ENCODE measurements at regions not wholly inside any gene's neighbourhood (a gene's known extent, or its start where the extent isn't known, plus 50 kb on each side); places are given as distances from the start of the nearest gene placed in this dataset.

DNA sequence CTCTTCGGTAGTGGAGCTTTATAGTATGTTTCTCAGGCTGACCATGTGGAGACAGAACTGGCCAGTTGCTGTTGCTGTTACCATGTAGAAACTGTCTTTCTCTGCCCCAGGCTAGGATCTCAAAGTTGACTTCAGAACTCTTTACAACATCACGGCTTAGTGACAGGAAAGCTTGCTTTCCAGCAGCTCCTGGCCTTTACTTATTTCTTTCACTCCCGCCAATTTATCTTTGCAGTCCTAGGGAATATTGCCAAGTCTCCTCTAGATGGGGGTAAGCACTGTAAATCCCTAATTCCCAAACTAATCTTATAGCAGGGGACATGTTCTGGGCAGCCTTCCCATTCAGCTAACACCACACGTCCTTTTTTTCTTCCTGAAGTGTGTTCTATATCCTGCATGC is 631.6 kb downstream of the SPRY1 start:
- peaks cover 0 to 24% (median 7%) of the 10 kb centered on the region in 3 donors for H3K4me1 ChIP-seq
- no peak for DNase-seq
- no peaks in the 10 kb centered on the region for H3K27me3 ChIP-seq
- no peaks in the 10 kb centered on the region for H3K9me3 ChIP-seq
- intact Hi-C loops (cut with DNase I): no loop called here
- H3K36me3 ChIP-seq: no peaks in the 10 kb centered on the region
- peak overlapping the region in 2 of 4 donors; percentile 51 to 59 for H3K27ac ChIP-seq
- TF ChIP-seq, protein P1, sequence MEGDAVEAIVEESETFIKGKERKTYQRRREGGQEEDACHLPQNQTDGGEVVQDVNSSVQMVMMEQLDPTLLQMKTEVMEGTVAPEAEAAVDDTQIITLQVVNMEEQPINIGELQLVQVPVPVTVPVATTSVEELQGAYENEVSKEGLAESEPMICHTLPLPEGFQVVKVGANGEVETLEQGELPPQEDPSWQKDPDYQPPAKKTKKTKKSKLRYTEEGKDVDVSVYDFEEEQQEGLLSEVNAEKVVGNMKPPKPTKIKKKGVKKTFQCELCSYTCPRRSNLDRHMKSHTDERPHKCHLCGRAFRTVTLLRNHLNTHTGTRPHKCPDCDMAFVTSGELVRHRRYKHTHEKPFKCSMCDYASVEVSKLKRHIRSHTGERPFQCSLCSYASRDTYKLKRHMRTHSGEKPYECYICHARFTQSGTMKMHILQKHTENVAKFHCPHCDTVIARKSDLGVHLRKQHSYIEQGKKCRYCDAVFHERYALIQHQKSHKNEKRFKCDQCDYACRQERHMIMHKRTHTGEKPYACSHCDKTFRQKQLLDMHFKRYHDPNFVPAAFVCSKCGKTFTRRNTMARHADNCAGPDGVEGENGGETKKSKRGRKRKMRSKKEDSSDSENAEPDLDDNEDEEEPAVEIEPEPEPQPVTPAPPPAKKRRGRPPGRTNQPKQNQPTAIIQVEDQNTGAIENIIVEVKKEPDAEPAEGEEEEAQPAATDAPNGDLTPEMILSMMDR (IDR thresholded peaks at IDR 0.05): no peak
- TF ChIP-seq POLR2A (IDR thresholded peaks at IDR 0.05): no peak
- 31 to 57% methylated on average over 4 of the region's 4 CpGs for WGBS, 2 donors
- H3K4me3 ChIP-seq: no peak overlapping the region

DNA sequence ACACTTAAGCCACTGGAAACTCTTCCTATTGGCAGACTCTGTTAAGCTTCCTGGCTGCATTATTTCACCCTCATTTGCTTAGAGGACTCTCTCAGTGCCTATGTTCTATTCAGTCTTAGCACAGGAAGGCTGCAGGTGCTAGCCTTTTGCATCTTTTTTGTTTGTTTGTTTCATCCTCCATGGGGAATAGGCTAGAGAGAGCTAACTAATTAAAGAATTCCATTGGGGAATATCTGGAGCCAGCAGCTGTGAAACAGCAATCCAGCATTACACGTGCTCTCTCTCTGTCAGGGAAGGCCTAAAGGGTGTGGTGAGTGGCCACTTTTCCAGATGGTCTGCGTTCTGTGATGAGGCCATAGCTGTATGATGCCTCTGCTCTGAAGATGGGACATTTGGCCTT is 633.6 kb downstream of the SPRY1 start:
- DNase-seq: no peak
- intact Hi-C loops (cut with DNase I): no loop called here
- peak overlapping the region in 3 of 4 donors; percentile 36 to 62 (median 56) for H3K27ac ChIP-seq
- no peak for TF ChIP-seq POLR2A (IDR thresholded peaks at IDR 0.05)
- TF ChIP-seq, protein P1 (IDR thresholded peaks at IDR 0.05): no peak
- H3K4me1 ChIP-seq: peaks cover 0 to 27% (median 7%) of the 10 kb centered on the region in 3 donors
- no peak overlapping the region for H3K4me3 ChIP-seq
- no peaks in the 10 kb centered on the region for H3K27me3 ChIP-seq
- no peaks in the 10 kb centered on the region for H3K36me3 ChIP-seq
- WGBS, 2 donors: 69 to 100% methylated on average over 1 to 2 of the region's 2 CpGs
- no peaks in the 10 kb centered on the region for H3K9me3 ChIP-seq

DNA sequence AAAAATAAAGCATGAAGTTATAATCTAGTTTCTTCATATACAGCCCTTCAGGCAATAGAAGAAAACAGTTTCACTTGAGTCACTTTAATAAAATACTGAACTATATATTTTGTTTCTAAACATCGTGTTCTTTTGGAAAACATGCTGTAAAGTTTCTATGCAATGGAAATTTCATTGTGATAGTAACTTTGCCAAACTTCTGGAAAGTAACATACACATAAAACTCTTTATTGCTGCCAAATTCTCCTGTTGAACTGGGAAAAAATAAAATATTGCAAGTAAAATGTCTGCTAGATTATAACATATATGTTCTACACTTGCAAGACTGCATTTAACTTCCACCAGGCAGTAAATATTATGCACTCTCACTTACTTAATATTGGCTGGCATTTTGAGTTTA is 635.4 kb downstream of the SPRY1 start:
- Histone ChIP-seq H3K4me3 (no peak overlapping the region), H3K4me1 (peaks cover 0 to 30% (median 7%) of the 10 kb centered on the region in 3 donors), H3K27me3 (no peaks in the 10 kb centered on the region), H3K36me3 (no peaks in the 10 kb centered on the region), H3K27ac (no peak overlapping the region), H3K9me3 (no peaks in the 10 kb centered on the region)
- no peak for DNase-seq
- 30 to 31% methylated on average over 1 of the region's 1 CpG for WGBS, 2 donors
- TF ChIP-seq POLR2A (IDR thresholded peaks at IDR 0.05): no peak
- intact Hi-C loops (cut with DNase I): no loop called here

DNA sequence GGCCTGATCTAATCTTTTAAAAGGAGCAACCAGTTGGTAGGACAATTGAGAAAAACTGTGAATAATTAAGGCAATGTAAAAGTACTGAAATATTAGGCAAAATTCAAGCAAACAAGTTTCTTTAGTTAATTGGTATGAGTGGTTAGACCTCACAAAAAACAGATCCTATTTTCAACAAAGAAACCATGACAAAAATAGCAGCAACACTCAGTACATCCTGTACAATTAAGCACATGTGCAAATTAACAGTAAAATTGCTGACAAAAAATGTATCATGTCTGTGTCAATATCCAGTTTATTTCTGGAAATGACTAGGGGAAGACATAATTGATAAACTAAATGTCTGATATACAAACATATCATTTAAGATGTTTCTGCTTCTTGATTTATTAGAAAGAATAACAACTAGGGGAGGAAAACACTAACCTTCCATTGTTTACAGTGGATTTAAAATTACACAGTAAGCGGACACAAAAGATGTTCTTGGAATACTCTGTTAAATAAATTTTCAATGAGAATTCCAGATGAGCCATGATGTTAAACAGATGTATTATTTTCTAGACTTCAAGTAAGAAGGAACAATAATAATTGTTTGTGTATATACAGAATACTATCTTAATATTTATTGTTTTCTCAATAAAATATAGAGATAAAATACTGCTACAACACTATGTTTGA is 638.9 kb downstream of the SPRY1 start:
- intact Hi-C loops (cut with DNase I): no loop called here
- TF ChIP-seq POLR2A (IDR thresholded peaks at IDR 0.05): no peak
- TF ChIP-seq, protein P1 (IDR thresholded peaks at IDR 0.05): no peak
- no peak overlapping the region for H3K4me3 ChIP-seq
- no peak for DNase-seq
- H3K9me3 ChIP-seq: no peaks in the 10 kb centered on the region
- H3K4me1 ChIP-seq: peaks cover 0 to 10% (median under 1%) of the 10 kb centered on the region in 3 donors
- WGBS, 2 donors: 58 to 77% methylated on average over 1 of the region's 1 CpG
- no peaks in the 10 kb centered on the region for H3K36me3 ChIP-seq
- H3K27ac ChIP-seq: peak overlapping the region in 3 of 4 donors; percentile 55 to 59 (median 57)
- no peaks in the 10 kb centered on the region for H3K27me3 ChIP-seq

DNA sequence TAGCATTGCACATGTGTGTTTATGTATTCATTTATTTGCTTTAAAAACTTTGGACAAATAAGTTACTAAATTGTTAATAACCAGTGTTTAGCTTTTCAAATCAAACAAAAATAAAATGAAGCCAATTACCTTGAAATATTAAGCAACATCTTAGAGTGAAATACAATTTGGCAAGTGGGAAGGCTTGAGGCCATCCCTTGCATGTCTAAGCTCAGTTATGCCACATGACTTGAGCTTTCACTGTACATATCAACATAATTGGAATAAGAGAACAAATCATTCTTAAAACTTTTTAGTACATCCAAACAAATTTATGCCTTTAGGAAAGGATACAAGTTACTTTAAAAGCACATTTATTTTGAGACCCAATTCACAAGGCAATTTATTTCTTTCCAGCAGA is 640.6 kb downstream of the SPRY1 start:
- no peaks in the 10 kb centered on the region for H3K36me3 ChIP-seq
- H3K9me3 ChIP-seq: no peaks in the 10 kb centered on the region
- no peaks in the 10 kb centered on the region for H3K27me3 ChIP-seq
- DNase-seq: no peak
- peaks cover 0 to 10% (median 0%) of the 10 kb centered on the region in 3 donors for H3K4me1 ChIP-seq
- intact Hi-C loops (cut with DNase I): no loop called here
- no peak overlapping the region for H3K27ac ChIP-seq
- TF ChIP-seq, protein P1 (IDR thresholded peaks at IDR 0.05): no peak
- no peak for TF ChIP-seq POLR2A (IDR thresholded peaks at IDR 0.05)
- H3K4me3 ChIP-seq: no peak overlapping the region

DNA sequence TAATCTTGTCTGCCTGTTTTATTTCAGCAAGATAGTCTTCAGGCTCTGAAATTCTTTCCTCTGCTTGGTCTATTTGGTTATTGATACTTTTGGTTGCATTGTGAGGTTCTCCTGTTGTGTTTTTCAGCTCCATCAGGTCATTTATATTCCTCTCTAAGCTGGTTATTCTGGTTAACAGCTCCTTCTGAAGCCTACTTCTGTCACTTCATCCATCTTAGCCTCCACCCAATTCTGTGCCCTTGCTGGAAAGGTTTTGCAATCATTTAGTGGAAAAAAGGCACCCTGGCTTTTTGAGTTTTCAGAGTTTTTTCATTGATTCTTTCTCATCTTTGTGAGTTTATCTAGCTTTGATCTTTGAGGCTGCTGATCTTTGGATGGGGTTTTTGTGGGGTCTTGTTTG is 647.7 kb downstream of the SPRY1 start:
- no peak for DNase-seq
- intact Hi-C loops (cut with DNase I): no loop called here
- peaks cover 0 to 20% (median 4%) of the 10 kb centered on the region in 3 donors for H3K4me1 ChIP-seq
- no peak overlapping the region for H3K4me3 ChIP-seq
- H3K9me3 ChIP-seq: no peaks in the 10 kb centered on the region
- peak overlapping the region in 3 of 4 donors; percentile 36 to 57 (median 40) for H3K27ac ChIP-seq
- TF ChIP-seq POLR2A (IDR thresholded peaks at IDR 0.05): no peak
- TF ChIP-seq, protein P1 (IDR thresholded peaks at IDR 0.05): no peak
- H3K36me3 ChIP-seq: no peaks in the 10 kb centered on the region
- no peaks in the 10 kb centered on the region for H3K27me3 ChIP-seq

All from esophagus squamous epithelium (tissue), 5 donors.